ENCODE measurements at regions not wholly inside any gene's neighbourhood (a gene's known extent, or its start where the extent isn't known, plus 50 kb on each side); places are given as distances from the start of the nearest gene placed in this dataset.

DNA sequence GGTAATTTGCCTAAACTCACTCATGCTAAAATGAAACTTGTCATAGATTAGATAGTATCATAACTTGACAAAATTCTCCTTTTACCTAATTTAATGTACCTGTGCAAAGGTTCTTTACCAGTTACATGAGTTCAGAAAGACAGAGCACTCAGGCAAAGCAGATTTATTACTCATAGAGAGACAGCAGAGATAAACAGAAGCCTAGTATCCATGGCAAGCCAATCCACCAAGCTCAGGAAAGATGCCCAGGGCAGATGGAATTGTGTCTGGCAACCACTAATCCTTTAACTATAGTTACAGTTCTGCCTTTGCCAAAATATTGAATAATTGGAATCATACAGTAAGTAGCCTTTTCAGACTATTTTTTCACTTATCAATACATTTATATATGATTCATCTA, 826.2 kb downstream of the TECRL start:
- no peaks in the 10 kb centered on the region for H3K36me3 ChIP-seq (ENCODE audit: control insufficient read depth in 2 of 2, insufficient read depth in 2 of 2, low read length in 1 of 2)
- intact Hi-C loops (cut with micrococcal nuclease; ENCODE audit: unreplicated experiment) (no loop called here), in situ Hi-C loops (cut with MboI) (no loop called here)
- peaks cover 4% of the 10 kb centered on the region for H3K4me1 ChIP-seq (ENCODE audit: control insufficient read depth, insufficient read depth, low read length)
- H3K27me3 ChIP-seq (replicated peaks in 1 of 2; ENCODE audit: control insufficient read depth in 2 of 2, insufficient read depth in 2 of 2, low read length in 1 of 2): no peaks in the 10 kb centered on the region
- H2AFZ ChIP-seq (ENCODE audit: control insufficient read depth, low read depth, low read length): no peak overlapping the region
- H3K27ac ChIP-seq (ENCODE audit: control insufficient read depth, insufficient read depth): no peak overlapping the region
- TF ChIP-seq IKZF1 (conservative IDR thresholded peaks at IDR 0.05) (no peak), IRF5 (IDR thresholded peaks at IDR 0.05; ENCODE audit: borderline replicate concordance) (no peak), NBN (IDR thresholded peaks at IDR 0.05) (no peak), NFYB (IDR thresholded peaks at IDR 0.05; ENCODE audit: insufficient read depth, low read depth, low read length) (no peak), BRCA1 (IDR thresholded peaks at IDR 0.05; ENCODE audit: low read depth, low read length) (no peak), MXI1 (IDR thresholded peaks at IDR 0.05; ENCODE audit: low read depth, low read length) (no peak), RAD21 (IDR thresholded peaks at IDR 0.05; ENCODE audit: insufficient read depth, low read depth, low read length) (no peak), BCLAF1 (IDR thresholded peaks at IDR 0.05) (no peak), IRF4 (IDR thresholded peaks at IDR 0.05; ENCODE audit: low read depth, low read length) (no peak)
- TF ChIP-seq, protein P1, sequence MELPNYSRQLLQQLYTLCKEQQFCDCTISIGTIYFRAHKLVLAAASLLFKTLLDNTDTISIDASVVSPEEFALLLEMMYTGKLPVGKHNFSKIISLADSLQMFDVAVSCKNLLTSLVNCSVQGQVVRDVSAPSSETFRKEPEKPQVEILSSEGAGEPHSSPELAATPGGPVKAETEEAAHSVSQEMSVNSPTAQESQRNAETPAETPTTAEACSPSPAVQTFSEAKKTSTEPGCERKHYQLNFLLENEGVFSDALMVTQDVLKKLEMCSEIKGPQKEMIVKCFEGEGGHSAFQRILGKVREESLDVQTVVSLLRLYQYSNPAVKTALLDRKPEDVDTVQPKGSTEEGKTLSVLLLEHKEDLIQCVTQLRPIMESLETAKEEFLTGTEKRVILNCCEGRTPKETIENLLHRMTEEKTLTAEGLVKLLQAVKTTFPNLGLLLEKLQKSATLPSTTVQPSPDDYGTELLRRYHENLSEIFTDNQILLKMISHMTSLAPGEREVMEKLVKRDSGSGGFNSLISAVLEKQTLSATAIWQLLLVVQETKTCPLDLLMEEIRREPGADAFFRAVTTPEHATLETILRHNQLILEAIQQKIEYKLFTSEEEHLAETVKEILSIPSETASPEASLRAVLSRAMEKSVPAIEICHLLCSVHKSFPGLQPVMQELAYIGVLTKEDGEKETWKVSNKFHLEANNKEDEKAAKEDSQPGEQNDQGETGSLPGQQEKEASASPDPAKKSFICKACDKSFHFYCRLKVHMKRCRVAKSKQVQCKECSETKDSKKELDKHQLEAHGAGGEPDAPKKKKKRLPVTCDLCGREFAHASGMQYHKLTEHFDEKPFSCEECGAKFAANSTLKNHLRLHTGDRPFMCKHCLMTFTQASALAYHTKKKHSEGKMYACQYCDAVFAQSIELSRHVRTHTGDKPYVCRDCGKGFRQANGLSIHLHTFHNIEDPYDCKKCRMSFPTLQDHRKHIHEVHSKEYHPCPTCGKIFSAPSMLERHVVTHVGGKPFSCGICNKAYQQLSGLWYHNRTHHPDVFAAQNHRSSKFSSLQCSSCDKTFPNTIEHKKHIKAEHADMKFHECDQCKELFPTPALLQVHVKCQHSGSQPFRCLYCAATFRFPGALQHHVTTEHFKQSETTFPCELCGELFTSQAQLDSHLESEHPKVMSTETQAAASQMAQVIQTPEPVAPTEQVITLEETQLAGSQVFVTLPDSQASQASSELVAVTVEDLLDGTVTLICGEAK (IDR thresholded peaks at IDR 0.05; ENCODE audit: borderline replicate concordance): no peak
- no peak overlapping the region for H3K9ac ChIP-seq (ENCODE audit: control insufficient read depth, insufficient read depth, low read length)
- FAIRE-seq: no peak
- H3K9me3 ChIP-seq (replicated peaks; ENCODE audit: control insufficient read depth, insufficient read depth, low read length): no peaks in the 10 kb centered on the region; the same call in 2 of the 3 replicates
- CTCF ChIA-PET: interaction anchor here (1.5 kb wide), 1 partner anchor 16 kb away, joined by 3 read pairs; no protein-coding TSS in a partner anchor
- ATAC-seq: no peak
- SMC1A ChIA-PET (ENCODE audit: uncharacterized antibody, unreplicated experiment): interaction anchor here (0.6 to 1.4 kb wide), 3 partner anchors 34 to 128 kb away, joined by 3 to 4 read pairs (median 3); no protein-coding TSS in a partner anchor
- BruUV-seq (replicated peaks): no TSS peak
- no peak overlapping the region for H3K4me2 ChIP-seq (ENCODE audit: control insufficient read depth, insufficient read depth)
- H3K4me3 ChIP-seq: no peak overlapping the region
- POLR2A ChIA-PET: interaction anchor here (1.0 kb wide), 1 partner anchor 18 kb away, joined by 3 read pairs; no protein-coding TSS in a partner anchor
- no peak for DNase-seq (ENCODE audit: low read depth, low spot score)
- H4K20me1 ChIP-seq (ENCODE audit: control insufficient read depth, insufficient read depth): no peaks in the 10 kb centered on the region
- no peaks in the 10 kb centered on the region for H3K79me2 ChIP-seq (ENCODE audit: control insufficient read depth, insufficient read depth, low read length)
- RAD21 ChIA-PET (ENCODE audit: unreplicated experiment): interaction anchor here (2.9 kb wide), 1 partner anchor 20 kb away, joined by 17 read pairs; no protein-coding TSS in a partner anchor

Data from GM12878 (cell line).